GM21529 (cell line): ENCODE measurements at regions not wholly inside any gene's neighbourhood (a gene's known extent, or its start where the extent isn't known, plus 50 kb on each side); places are given as distances from the start of the nearest gene placed in this dataset.
A peak's percentile ranks its signal among the peaks of the same experiment; 100 is the strongest.
"Not testable (repeated sequence)": the region's sequence is repeated elsewhere in the genome, so short reads cannot be mapped to it uniquely, and the experiment has no call there.

Experiments
- ATAC-seq: cut with Tn5 transposase; IDR thresholded peaks from one replicate; pipeline ENCODE4 v1.9.1; 2021; ENCODE audit not compliant: unreplicated experiment

DNA sequence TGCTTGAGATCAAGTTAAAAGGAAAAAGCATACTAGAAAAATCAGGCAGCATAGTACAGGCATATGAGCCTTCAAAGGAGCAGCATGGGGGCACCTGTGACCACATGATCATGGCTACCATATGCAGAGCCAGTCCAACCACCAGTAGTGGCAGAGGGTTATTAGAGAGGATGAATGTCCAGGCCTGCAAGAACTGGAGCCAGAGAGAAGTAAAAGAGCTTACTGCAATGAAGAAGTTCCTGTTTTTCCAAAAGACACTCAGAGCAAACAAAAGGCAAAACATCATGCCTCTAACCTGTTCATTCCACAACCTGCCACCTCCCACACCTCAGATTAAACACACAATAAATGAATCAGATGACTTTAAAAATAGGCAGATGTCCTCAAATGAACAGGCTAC lies 99.6 kb upstream of the NAMPT start:
- ATAC-seq = no peak

DNA sequence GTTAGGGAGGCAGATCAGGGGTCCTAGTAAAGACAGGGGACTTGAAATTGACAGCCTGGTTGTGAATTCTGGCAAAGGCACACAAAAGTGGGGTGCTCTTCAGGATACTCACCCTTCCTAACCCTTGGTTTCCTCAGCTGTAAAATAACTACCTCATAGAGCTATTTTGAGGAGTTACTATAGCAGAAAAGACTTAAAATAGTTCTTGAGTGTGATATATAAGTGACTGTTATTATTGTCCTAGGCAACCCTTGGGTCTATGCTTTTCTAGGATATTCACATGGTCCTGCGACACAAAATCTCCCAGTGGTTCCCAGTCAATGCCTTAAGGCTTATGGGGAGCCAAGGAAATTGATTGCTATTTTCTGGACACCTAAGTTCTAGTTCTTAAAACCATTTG lies 98.1 kb upstream of the NAMPT start:
- no peak for ATAC-seq

DNA sequence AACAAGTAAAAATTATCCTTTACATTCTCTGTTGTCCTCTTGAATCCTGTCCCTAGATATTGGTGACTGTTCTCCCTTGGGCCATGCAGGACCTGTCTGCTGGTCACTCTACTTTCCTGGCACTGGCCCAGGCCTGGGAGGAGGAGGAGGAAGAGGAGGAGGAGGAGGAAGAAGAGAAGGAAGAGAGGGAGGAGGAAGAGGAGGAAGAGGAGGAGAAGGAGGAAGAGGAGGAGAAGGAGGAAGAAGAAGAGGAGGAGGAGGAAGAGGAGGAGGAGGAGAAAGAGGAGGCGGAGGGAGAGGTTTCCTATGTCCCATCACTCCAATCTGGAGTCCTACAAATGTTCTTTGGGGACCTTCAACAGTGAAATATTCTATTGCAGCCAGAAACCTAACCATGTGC lies 97.3 kb upstream of the NAMPT start:
- no peak for ATAC-seq

DNA sequence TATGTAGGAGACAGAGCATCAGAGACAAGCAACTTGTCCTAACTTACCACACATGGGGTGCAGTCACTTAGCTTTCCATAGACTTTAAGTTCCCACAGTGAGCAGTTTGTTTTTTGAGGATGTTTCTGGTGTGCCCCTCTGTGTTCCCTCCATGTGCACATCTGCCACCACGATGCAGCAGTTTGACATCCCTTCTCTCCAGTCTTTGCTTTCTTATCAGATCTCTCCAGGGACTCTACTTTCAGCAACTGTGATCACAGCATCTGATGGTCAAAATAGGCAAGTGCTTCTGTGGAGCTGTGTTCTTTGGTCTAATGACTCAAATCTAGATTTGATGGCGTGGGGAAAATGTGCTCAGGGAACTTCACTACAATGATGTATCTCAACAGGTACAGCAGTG lies 96.5 kb upstream of the NAMPT start:
- ATAC-seq = no peak

DNA sequence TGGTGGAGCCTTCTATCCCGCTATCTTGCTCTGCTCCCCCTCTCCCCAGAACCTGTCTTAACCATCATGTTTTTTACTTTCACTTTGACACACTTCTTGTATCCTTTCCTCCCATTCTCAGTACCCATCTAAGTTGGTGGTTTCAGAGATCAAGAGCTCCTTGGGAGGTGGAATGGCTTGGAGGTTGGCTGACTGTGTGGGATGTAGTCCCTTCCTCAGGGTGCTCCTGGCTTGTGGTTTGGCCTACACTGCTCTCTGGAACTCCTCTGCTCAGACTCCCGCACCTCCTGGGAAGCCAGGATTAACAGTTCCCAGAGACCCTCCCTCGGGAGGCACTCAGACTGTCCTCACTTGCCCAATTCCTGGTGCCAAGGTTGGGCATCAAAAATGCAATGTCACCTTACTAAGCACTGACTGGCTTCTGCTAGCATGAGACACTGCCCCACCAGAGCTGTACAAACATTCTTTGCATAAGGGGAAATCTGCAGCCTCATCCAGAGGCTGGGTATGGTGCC lies 93.1 kb upstream of the NAMPT start:
- peak; percentile 61 for ATAC-seq

DNA sequence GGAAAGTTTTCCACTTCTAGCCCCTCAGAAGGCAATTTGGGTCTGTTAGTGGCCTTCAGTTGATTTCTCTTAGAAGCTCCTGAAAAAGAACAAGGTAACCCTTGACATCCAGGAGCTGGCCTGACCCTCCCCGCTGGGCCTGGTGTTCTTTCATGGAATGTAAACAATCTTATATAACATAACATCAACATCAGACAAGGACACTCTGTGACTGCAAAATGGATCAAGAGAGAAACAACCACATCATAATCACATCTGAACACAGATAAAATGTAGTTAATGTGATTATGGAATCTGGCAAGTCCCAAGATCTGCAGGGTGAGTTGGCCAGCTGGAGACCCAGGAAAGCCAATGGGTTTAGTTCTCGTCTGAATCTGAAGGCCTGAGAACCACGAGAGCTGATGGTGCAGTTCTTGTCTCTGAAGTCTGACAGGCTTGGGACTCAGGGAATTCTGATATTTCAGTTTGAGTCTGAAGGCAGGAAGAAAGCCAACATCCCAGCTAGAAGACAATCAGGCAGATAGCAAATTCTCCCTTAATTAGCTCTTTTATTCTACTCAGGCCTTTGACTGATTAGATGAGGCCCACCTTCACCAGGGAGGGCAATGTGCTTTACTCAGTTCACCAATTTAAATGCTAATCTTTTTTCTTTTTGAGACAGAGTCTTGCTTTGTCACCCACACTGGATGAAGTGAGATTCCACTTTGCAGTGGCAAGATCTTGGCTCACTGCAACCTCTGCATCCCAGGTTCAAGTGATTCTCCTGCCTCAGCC lies 91.4 kb upstream of the NAMPT start:
- no peak for ATAC-seq

DNA sequence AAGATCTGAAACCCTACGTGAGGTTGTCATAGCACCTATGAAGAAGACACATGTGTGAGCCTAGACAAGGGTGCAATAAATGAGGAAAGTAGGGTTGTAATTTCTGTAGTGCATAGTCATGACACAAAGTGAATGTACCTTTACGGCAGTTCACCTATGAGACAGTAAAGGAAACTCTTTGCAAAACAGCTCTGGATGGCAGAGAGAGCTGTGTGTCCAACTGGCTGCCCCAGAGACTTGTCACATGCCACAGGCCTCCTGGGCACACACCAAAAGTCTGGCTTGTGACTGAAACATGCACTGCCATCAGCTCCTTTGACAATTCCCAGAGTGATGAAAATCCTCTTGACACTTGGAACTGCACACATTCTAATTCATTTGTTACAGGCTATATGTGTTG lies 90.7 kb upstream of the NAMPT start:
- ATAC-seq = no peak

DNA sequence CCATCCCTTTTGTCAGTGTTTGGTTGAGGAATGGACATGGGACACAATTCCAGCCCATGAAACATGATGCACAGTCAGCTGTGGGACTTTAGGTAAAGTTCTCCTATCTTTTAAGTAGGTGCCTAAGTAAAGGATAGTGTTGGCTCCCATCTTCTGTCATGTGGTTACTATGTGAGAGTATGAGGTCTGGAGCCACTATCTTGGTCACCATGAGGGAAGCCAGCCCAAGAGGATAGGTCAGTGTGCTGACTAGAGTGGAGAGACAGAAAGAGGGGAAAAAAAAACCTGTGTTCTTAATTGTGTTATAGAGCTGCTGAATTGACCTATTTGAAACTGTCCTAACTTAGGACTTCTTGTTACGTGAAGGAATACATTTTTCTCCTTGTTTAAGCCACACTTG lies 89.7 kb upstream of the NAMPT start:
- no peak for ATAC-seq

DNA sequence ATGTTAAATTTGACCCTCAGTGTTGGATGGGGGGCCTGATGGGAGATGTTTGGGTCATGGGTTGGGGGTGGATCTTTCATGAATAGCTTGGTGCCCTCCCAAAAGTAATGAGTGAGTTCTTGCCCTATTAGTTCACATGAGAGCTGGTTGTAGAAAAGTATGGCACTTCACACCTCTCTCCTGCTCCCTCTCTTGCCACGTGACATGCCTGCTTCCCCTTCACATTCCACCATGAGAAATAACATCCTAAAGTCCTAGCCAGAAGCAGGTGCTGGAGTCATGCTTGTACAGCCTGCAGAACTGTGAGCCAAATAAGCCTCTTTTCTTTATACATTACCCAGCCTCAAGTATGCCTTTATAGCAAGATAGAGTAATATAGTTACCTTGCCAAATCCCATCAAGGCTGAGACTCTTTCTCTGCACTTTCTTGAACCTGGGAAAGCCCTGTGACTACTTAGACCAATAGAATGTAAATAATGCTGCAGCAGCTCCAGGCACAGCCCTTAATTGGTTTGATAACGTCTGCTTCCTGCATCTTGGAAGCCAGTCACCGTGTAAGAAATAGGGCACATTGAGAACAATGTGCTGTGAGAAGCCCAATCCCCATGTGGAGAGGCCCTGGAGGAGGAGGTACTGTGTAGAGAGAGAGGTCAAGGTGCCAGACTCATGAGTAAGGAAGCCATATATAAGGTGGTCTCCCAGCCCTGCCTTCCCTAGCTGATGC lies 88.0 kb upstream of the NAMPT start:
- ATAC-seq = no peak

DNA sequence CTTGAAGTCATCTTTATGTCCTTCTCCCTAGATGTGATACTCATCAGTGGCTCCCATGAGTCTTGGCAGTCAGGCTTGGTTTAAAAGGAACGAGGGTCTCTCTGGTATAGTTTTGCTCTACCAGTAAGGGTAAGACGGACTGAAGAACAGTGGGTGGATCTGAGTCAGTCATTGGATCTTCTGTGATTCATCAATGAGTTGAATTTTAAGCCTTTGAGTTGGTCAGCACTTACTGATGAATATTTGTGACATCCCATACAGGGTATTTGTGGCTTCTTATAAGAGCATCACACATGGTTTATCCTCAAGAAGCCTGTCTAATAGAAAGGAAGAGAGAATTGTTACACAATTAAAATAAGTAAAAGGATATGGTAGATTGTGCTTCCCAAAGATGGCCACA lies 87.3 kb upstream of the NAMPT start:
- ATAC-seq = no peak

DNA sequence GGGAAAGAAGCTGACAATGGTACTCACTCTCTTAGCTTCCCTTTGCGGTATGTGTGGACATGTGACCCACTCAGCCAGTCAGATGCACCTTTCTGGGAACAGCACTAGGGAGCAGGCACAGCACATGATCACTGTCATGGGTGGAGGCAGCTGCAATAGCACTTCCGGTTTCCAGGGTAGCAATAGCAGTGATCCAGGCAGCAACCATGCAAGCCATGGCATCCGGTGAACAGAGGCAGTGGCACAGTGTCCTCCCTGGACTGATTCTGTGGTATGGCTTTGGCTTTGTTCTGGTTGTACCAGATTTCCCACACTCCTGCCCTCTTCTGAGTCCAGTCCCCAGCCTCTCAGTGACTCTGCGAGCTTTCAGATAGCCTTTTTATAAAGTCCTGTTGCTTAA lies 86.8 kb upstream of the NAMPT start:
- ATAC-seq = no peak

DNA sequence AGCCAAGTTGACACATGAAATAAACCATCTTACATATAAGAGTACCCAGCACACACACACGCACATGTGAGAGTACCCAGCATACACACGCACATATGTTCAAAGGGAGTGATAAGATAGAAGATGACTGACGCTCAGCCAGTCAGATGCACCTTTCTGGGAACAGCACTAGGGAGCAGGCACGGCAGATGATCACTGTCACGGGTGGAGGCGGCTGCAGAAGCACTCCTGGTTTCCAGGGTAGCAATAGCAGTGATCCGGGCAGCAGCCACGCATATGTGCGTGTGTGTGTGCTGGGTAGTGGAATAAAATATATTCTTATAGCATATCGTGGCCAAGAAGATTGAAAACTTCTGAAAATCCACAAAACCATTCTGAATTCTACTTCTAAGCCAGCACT lies 85.8 kb upstream of the NAMPT start:
- no peak for ATAC-seq

DNA sequence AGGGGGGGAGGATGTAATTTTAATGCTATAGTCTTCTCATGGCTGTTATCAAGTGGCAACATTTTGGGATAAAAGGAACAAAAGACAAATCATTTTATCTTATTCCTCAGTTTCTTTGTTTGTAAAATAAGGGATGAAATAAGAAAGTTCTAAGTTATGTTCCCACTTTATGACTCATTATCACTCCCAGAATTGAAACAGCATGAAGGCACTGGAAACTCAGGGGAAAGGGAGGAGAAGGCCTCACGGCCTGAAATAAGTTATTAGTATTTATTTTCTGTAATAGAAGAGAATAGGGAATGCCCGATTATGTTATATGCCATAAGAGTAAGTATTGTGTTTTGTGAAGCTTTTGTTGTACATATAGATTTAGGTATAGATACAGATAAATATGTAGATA lies 85.0 kb upstream of the NAMPT start:
- ATAC-seq = no peak

DNA sequence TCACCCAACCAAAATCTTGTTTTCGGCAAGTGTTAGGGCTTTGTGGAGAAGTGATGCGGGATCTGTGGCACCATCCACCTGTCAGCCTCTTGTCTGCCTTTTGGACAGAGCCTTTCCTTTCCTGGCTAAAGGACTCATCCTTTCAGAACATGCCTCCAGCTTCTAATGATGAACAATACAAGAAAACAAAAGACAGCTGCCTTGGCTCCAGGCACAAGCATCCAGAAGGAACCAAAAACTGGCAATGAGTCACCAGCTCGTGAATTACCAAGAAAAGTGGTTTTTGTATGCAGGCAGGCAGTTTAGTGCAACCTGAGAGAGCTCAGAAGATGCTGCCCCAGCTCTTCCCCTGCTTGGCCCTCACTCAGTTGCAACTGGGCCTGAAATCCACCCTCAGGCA lies 84.6 kb upstream of the NAMPT start:
- no peak for ATAC-seq

DNA sequence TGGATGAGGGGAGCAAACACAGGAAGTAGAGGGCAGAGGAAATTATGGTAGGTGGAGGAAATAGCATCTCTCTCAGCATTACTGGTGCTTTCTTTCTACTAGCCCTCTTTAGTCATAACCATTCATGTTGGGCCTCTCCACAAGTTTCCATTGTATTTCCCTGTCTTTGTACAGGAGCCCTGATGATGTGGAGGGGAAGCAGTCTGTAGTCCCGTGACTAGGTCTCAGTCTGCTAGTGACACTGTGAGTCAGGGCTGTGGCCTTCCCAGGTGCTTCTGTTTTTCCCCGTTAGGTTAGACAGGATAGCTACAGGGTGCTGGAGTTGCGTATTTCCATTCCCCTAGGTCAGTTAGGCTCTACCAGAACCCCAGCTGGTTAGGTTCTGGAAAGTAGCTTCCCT lies 82.9 kb upstream of the NAMPT start:
- no peak for ATAC-seq

DNA sequence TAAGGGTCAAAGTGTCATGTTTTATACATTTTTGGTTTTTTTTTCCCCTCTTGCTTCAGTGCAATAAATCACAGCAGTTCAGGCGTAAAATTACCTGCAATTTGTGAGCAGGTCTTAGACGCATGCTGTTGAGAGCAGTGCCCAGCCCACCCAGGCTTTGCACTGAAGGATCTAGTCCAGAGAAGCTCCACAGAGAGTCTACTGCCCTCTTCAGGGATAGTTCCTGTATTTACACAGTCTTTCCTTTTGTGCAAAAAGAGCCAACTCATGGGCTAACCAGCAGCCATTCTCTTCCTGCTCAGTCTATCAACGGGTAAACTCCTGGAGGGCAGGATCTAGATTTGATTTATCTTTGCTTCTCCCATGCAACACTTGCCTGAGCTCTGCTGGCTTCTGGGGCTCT lies 82.2 kb upstream of the NAMPT start:
- ATAC-seq = peak; percentile 45

DNA sequence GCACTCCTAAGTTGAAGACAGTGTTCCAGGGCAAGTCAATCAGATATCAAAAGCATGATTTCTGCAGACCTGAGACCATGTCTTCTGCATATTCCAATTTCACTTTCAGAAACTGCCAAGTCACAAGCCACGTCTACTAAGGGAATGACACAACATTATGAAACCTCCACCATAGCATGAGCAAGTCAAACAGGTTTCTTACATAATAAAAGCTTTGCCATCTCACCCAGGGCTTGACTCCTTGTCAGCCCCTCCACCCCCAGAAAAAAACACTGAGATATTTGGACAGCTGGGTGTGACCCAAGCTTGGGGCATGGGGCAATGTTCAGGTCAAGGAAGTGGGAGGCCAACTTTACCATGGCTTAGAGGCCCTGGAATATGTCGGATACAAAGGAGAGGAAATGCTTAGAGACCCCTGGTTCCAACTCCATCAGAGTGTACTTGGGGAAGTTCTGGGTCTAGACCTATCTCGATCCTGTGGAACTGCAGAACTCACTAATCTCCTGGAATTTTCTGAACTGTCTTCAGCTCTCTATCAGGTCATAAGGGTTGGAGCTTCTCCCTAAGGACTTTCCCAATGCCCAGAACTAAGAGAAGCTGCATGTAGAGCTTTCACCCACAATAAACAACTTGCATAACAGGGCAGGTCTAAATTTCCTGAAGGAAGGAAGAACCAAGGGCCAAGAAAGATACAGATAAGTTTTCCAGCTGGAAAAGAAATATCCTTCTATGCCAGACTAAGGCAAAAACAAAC lies 80.6 kb upstream of the NAMPT start:
- peak; percentile 76 for ATAC-seq

DNA sequence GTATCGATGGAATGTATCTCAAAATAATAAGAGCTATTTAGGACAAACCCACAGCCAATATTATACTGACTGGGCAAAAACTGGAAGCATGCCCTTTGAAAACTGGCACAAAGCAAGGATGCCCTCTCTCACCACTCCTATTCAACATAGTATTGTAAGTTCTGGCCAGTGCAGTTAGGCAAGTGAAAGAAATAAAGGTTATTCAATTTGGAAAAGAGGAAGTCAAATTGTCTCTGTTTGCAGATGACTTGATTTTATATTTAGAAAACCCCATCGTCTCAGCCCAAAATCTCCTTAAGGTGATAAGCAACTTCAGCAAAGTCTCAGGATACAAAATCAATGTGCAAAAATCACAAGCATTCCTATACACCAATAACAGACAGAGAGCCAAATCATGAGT lies 77.7 kb upstream of the NAMPT start:
- not testable (repeated sequence) for ATAC-seq

DNA sequence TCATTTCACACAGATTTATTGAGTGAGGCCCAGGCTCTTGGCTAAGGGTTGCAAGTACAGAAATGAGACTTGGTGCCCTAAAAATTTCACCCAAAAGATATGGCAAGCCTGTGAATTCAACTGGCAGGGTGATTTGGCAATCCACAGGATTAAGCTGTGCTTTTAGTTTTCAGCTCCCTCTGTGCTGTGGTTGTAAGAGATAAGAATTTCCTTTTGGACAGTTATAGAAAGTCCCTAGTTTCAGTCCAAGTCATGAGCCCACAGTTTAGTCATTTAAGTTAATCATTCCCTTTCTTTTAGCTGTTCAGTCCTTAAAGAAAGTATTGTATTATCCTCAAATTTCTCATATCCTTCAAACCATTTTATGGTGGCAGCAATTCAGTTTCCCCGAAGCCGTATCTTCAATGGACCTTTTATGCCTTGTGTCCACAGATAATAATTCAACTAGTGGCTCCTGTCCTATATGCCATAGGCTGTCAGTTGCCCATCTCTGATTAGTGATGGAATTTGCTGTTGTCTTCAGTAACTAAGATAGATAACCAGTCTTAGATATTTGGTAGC lies 73.4 kb upstream of the NAMPT start:
- peak; percentile 73 for ATAC-seq

DNA sequence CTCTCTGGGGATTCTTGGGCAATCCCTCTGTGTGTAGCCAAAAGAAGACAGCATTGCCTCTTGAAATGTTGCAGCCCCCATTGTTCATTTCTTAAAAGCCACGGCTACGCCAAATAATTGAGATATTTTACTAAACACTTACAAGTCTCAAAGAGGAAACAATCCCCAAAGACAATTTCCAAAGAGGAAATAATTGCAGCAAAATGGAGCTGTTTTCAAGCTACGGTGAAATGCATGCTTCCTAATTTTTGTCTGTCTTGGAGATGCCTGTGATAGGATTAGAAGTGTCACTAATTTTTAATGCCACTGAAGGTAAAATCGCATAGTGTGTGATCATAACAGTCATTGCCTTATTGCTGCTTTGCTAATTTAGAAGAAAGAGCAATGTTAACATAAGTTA lies 72.9 kb upstream of the NAMPT start:
- ATAC-seq = no peak

DNA sequence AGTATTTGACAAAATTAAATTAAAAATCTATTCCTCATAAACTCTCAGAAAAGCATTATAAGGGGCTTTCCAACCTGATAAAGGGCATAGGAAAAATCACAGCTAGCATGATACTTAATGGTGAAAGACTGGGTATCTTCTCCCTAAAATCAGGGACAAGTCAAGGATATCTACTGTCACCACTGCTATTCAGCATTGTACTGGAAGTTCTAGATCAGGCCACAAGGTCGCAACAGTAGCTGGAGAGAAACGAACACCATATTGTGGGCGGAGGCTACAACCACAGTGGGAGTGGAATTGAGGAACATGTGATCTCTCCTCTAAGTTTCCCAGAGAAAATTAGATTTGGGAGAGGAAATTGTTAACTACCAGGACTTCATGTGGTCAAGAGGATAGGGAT lies 70.0 kb upstream of the NAMPT start:
- no peak for ATAC-seq

DNA sequence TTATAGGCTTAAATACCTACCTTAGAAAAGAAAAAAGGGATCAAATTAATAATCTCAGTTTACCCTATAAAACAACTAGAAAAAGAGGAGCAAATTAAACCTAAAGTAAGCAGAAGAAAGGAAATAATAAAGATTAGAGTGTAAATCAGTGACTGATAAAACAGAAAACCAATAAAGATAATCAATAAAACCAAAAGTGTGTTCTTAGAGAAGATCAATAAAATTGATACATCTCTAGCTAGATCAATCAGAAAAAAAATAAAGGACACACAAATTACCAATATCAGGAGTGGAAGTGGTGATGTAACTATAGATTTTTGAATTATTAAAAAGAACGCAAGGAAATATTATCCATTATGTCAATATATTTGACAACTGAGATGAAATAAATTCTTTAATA lies 69.2 kb upstream of the NAMPT start:
- no peak for ATAC-seq
